HG03378 (cell line): ENCODE measurements at regions not wholly inside any gene's neighbourhood (a gene's known extent, or its start where the extent isn't known, plus 50 kb on each side); places are given as distances from the start of the nearest gene placed in this dataset.

Experiments
- ATAC-seq: cut with Tn5 transposase; IDR thresholded peaks from one replicate; pipeline ENCODE4 v1.9.1; 2021; ENCODE audit warnings: mild to moderate bottlenecking, moderate library complexity; ENCODE audit not compliant: unreplicated experiment

GRCh38 chr4:100130964-100131363, 59.3 kb downstream of the DDIT4L start:
- no peak for ATAC-seq

- ATAC-seq, result no peak
Observed at GRCh38 chr4:100130491-100130890, 59.8 kb downstream of the DDIT4L start.

- no peak for ATAC-seq
Observed at GRCh38 chr4:100129774-100130173, 60.5 kb downstream of the DDIT4L start.

- ATAC-seq, result no peak
Observed at GRCh38 chr4:100128338-100128737, 61.9 kb downstream of the DDIT4L start.

GRCh38 chr4:100124715-100125114, 65.6 kb downstream of the DDIT4L start:
- no peak for ATAC-seq

GRCh38 chr4:100118181-100118580, 72.1 kb downstream of the DDIT4L start:
- no peak for ATAC-seq

GRCh38 chr4:100117750-100118149, 72.5 kb downstream of the DDIT4L start:
- ATAC-seq, result no peak

- no peak for ATAC-seq
Observed at GRCh38 chr4:100114909-100115308, 75.4 kb downstream of the DDIT4L start.

GRCh38 chr4:100113732-100114131, 76.5 kb downstream of the DDIT4L start:
- no peak for ATAC-seq

GRCh38 chr4:100113096-100113495, 77.2 kb downstream of the DDIT4L start:
- no peak for ATAC-seq

- no peak for ATAC-seq
Observed at GRCh38 chr4:100109921-100110320, 80.3 kb downstream of the DDIT4L start.

GRCh38 chr4:100108869-100109268, 81.4 kb downstream of the DDIT4L start:
- ATAC-seq, result no peak

GRCh38 chr4:100106982-100107381, 83.3 kb downstream of the DDIT4L start:
- peak; percentile 100 for ATAC-seq

GRCh38 chr4:100103671-100104070, 86.6 kb downstream of the DDIT4L start:
- no peak for ATAC-seq

GRCh38 chr4:100100985-100101384, 89.3 kb downstream of the DDIT4L start:
- ATAC-seq, result peak; percentile 59

GRCh38 chr4:100099746-100100145, 90.5 kb downstream of the DDIT4L start:
- no peak for ATAC-seq

GRCh38 chr4:100098681-100099080, 91.6 kb downstream of the DDIT4L start:
- ATAC-seq, result no peak

- ATAC-seq, result no peak
Observed at GRCh38 chr4:100098011-100098545, 92.2 kb downstream of the DDIT4L start.

GRCh38 chr4:100095729-100096595, 94.3 kb downstream of the DDIT4L start:
- peak; percentile 87 for ATAC-seq

- peak; percentile 85 for ATAC-seq
Observed at GRCh38 chr4:100093091-100093866, 97.0 kb downstream of the DDIT4L start.

GRCh38 chr4:100087743-100088142, 102.5 kb downstream of the DDIT4L start:
- no peak for ATAC-seq
